NCI-H2081 treated with DMSO at 0.1 percent for 48 hours (cell line): ENCODE measurements at regions not wholly inside any gene's neighbourhood (a gene's known extent, or its start where the extent isn't known, plus 50 kb on each side); places are given as distances from the start of the nearest gene placed in this dataset.

Experiments
- DNase-seq: peaks from one replicate; lab custom pipeline; 2025; lab: John Stamatoyannopoulos, UW

GRCh38 chr1:177571485-177572076 is 398.3 kb downstream of the SEC16B start:
- no peak for DNase-seq

- DNase-seq: no peak
Measured at GRCh38 chr1:177571076-177571475, 398.8 kb downstream of the SEC16B start.

GRCh38 chr1:177569476-177569875 is 398.7 kb downstream of the BRINP2 start:
- DNase-seq: no peak

- no peak for DNase-seq
Measured at GRCh38 chr1:177568622-177569021, 397.9 kb downstream of the BRINP2 start.

GRCh38 chr1:177567393-177567792 is 396.6 kb downstream of the BRINP2 start:
- no peak for DNase-seq

DNA sequence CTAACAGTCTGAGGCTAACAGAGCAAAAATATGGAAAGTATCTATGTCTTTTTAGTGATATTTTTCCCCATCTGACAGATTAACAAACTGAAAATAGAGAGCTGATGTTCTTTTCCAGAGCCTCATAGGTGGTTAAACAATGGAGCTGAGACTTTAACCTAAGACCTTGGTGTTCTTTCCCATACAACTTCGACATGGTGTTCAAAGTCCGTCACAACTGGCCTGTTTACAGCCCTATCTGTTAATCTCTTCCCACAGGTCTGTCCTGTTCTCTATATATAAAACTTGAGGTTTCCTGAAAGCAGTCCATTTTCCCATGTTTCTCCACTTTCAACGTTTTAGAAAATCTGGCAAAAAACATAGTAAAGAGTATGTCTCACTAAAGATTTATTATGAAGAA is 395.7 kb downstream of the BRINP2 start:
- DNase-seq: no peak

GRCh38 chr1:177561436-177561835 is 390.7 kb downstream of the BRINP2 start:
- no peak for DNase-seq

DNA sequence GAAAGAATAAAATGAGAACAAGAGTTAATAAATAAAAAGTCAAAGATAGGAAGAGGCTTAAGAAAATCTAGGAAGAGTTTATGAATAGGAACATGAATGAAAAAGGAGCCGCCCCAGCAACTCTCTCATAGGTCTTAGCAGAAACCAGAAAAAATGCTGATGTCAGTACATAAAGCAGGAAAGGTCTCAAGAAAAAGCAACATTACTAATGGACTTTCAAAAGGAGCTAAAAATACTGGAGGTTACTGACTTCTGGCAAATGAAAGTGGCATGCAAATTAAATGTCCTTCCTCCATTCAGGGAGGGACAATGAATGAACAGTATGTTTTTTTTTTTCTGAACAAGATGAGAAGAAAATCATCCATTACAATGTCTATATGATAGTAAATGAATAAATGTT is 387.6 kb downstream of the BRINP2 start:
- no peak for DNase-seq

GRCh38 chr1:177556163-177556562 is 385.4 kb downstream of the BRINP2 start:
- DNase-seq: no peak

- no peak for DNase-seq
Measured at GRCh38 chr1:177547200-177547599, 376.4 kb downstream of the BRINP2 start.

DNA sequence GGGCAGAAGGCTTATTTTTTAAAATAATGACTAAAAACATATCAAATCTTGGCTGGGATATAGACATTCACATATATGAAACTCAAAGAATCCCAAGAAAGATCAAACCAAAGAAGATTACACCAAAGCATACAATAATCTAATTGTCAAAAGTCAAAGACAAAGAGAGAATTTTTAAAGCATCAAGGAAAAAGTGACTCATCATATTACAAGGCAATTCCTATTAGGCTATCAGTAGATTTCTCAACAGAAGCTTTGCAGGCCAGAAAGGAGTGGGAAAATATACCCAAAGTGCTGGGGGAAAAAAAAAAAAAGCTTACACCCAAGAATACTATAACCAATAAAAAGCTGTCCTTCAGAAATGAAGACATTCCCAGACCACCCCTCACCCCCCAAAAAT is 375.6 kb downstream of the BRINP2 start:
- no peak for DNase-seq

DNA sequence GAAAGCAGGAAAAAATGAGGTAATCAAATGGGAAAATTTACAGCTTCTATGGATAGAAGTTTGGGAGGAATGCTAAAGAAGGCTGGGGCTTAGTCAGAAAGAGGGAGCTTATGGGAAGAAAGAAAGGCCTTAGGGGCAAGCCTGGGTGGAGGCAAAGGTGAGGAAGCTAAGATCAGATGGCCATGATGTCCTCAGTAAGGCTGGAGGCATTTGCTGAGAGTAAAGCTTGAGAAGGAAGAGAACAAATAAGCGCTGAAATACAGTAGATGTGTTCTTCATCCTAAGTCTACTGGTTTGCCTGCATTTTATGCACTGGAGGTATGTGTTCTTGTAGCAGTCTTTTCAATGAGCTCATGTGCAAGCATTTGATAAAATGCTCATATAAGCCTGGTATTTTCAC is 355.4 kb downstream of the BRINP2 start:
- no peak for DNase-seq

- no peak for DNase-seq
Measured at GRCh38 chr1:177525176-177525575, 354.4 kb downstream of the BRINP2 start.

GRCh38 chr1:177517546-177517945 is 346.8 kb downstream of the BRINP2 start:
- DNase-seq: no peak

DNA sequence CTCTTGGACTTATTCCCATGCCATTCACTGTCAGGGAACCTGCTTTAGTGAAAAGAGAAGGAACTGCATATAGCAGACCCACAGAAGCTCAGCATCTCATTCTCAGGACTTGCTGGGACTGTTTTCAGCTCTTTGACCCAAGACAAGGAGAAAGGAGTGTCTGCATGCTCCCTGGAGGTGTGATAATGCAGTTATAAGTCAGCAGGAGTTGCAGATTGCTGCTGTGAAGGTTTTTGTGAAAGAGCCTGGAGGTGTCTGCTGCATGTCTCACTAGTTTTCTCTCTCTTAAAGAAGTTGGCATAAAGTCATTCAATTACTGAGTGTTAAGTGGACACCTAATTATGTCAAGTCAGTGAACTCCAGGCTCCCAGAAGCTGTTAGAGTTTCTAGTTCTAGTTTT is 343.4 kb downstream of the BRINP2 start:
- no peak for DNase-seq

DNA sequence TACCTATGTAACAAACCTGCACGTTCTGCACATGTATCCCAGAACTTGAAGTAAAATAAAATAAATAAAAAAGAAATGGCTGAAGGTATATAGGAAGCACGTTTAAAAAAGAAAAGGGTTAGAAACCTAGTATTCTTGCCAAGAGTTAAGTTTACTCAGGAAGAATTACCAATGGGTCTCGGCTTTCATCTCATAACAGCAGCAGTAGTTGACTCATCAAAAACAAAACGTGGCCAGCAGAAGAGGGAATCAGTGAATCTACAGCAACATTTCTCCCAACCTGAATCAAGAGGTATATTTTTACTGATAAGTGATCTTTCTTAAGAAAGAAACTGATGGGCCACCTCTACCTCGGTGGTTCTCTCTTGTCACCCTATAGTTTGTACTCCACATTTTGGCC is 340.3 kb downstream of the BRINP2 start:
- no peak for DNase-seq

DNA sequence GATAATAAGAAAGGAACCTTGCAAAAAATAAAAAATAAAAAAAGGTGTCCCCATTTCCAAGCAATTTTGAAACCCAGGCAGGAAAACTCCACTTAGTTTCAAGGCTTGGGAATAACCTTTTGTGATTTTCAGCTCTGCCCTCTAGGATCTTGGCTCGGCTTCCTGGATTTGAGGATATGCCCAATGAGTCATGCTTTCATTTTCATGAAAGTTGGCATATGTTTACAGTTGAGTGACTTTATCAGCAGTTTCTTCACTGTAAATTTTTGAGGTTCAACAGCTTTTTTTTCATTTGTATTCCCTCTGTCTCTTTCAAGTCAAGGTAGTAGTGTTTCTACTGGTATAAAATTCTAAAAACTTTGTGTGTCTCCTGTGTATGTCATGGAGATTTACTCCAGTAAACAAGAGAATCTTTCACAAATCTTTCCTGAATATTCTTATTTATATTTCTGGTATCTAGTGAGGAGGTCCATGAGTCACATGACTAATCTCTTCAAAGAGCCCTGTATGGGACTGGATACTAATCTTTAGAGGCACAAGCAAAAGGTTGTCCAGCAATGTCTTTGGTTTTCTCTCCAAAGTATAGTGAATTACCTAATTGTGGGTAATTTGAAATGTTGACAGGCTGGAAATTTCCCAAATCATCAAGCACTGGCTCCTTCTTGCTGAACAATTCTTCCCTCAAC is 335.3 kb downstream of the BRINP2 start:
- DNase-seq: no peak

DNA sequence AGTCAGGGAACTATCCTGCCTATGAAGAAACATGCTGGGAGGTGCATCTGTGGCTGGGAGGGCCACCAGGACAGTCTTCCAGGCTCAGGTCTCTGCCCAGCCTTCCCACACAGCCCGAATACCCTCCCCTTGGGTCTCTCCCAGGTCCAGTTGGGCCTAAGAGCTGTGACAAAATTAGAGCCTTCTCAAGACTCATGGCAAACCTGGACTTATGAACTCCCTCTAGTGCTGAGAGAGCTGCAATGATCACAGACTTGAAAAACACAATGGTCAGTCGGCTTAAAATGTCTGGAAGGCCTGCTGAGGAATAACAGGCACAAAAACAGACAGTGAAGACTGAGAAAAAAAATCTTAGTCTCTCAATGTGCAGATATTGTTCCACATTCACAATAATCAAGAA is 325.1 kb downstream of the BRINP2 start:
- no peak for DNase-seq

GRCh38 chr1:177490786-177491185 is 320.0 kb downstream of the BRINP2 start:
- DNase-seq: no peak

DNA sequence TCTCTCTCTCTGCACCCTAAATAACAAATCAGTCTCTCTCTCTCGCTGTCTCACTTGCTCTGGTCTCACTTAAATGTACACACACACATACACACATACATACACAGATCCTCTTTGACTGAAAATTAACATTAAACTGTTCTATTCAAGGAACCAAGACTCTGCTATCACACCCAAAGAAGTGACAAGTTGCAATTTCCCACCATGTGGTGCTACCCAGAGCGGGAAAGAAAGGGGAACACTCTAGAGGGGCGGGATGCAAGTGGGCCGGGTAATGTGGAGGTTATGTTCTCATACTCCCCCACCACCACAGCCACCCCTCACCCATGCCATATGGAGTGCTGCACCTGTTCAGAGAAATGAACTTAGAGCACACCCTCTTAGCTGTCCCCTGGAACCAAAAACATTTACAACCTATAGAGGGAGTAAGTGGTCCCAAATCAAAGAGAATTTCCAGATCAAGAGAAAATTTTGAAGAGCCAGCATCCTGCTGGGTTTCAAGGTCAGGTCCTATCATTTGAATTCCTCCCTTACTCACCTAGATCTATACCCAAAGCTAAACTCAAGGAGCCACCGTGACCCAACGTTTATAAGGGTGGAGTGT is 319.4 kb downstream of the BRINP2 start:
- no peak for DNase-seq

DNA sequence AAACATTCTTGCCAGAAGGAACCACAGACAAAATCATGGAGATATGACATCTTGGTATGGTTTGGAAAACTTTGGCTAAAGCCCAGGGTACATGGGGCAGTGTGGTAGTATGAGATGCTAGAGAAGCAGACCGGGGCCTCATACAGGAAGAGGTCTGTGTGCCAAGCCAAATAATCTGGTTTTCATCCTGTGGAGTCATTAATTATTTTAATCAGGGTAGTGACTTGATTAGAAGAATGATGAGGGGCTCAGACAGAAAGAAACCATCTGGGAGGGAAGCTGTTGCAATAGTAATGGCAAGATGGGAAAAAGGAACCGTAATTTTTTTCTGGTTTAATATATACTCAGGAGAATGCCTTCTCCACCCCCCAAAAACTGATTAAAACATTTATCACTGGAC is 318.0 kb downstream of the BRINP2 start:
- no peak for DNase-seq

GRCh38 chr1:177487481-177487880 is 316.7 kb downstream of the BRINP2 start:
- DNase-seq: no peak

- no peak for DNase-seq
Measured at GRCh38 chr1:177480741-177481305, 310.1 kb downstream of the BRINP2 start.
